OCI-LY1 (cell line): ENCODE measurements at regions not wholly inside any gene's neighbourhood (a gene's known extent, or its start where the extent isn't known, plus 50 kb on each side); places are given as distances from the start of the nearest gene placed in this dataset.

Experiments
- EZH2 ChIP-seq: fragments of 200-600 bp; sonication (generic), shearing (Covaris generic); IDR thresholded peaks from 2 replicates; pipeline ENCODE4 v1.8.0; 2017; ENCODE audit warnings: borderline replicate concordance, mixed run types, mild to moderate bottlenecking, antibody characterized with exemption, low read length, moderate library complexity, mixed read lengths
- TF ChIP-seq, protein P1 (sequence below): fragments of 200-600 bp; sonication (generic), shearing (Covaris generic); IDR thresholded peaks from 2 replicates; pipeline ENCODE4 v1.5.1; 2017; ENCODE audit warnings: mild to moderate bottlenecking, antibody characterized with exemption, low read length, moderate library complexity, mixed read lengths

- TF ChIP-seq, protein P1, sequence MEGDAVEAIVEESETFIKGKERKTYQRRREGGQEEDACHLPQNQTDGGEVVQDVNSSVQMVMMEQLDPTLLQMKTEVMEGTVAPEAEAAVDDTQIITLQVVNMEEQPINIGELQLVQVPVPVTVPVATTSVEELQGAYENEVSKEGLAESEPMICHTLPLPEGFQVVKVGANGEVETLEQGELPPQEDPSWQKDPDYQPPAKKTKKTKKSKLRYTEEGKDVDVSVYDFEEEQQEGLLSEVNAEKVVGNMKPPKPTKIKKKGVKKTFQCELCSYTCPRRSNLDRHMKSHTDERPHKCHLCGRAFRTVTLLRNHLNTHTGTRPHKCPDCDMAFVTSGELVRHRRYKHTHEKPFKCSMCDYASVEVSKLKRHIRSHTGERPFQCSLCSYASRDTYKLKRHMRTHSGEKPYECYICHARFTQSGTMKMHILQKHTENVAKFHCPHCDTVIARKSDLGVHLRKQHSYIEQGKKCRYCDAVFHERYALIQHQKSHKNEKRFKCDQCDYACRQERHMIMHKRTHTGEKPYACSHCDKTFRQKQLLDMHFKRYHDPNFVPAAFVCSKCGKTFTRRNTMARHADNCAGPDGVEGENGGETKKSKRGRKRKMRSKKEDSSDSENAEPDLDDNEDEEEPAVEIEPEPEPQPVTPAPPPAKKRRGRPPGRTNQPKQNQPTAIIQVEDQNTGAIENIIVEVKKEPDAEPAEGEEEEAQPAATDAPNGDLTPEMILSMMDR: no peak
- TF ChIP-seq EZH2: no peak
Measured at GRCh38 chr7:18408868-18409267, 86.7 kb upstream of the HDAC9 start.
